ENCODE measurements at regions not wholly inside any gene's neighbourhood (a gene's known extent, or its start where the extent isn't known, plus 50 kb on each side); places are given as distances from the start of the nearest gene placed in this dataset.

- intact Hi-C loops (cut with DNase I) = no loop called here
Measured at GRCh38 chr3:182435860-182436259, 357.4 kb upstream of the ATP11B start.

GRCh38 chr3:182436547-182436946 is 356.8 kb upstream of the ATP11B start:
- DNase-seq = no peak
- intact Hi-C loops (cut with DNase I) = no loop called here
- ATAC-seq = no peak
- no peaks in the 10 kb centered on the region for H3K27me3 ChIP-seq (ENCODE audit: control insufficient read depth, insufficient read depth)
- WGBS = 81% methylated on average over 6 of the region's 6 CpGs
- no peak overlapping the region for H3K27ac ChIP-seq (ENCODE audit: low read length)
- no peak overlapping the region for H3K4me3 ChIP-seq (ENCODE audit: low read length)
- no peaks in the 10 kb centered on the region for H3K9me3 ChIP-seq (ENCODE audit: control insufficient read depth, low read length)
- H3K4me1 ChIP-seq (ENCODE audit: control insufficient read depth, insufficient read depth, low read length) = no peaks in the 10 kb centered on the region

More at GRCh38 chr3:182435860-182436259, 357.4 kb upstream of the ATP11B start:
- Histone ChIP-seq H3K27ac (ENCODE audit: low read length) (no peak overlapping the region), H3K4me1 (ENCODE audit: control insufficient read depth, insufficient read depth, low read length) (no peaks in the 10 kb centered on the region), H3K9me3 (ENCODE audit: control insufficient read depth, low read length) (no peaks in the 10 kb centered on the region), H3K27me3 (ENCODE audit: control insufficient read depth, insufficient read depth) (no peaks in the 10 kb centered on the region), H3K4me3 (ENCODE audit: low read length) (no peak overlapping the region)
- ATAC-seq (no peak), DNase-seq (no peak)
- WGBS = 57% methylated on average over 1 of the region's 1 CpG

- no peak overlapping the region for H3K27ac ChIP-seq (ENCODE audit: low read length)
- ATAC-seq (no peak), DNase-seq (no peak)
- no peaks in the 10 kb centered on the region for H3K9me3 ChIP-seq (ENCODE audit: control insufficient read depth, low read length)
- intact Hi-C loops (cut with DNase I) = no loop called here
- H3K4me3 ChIP-seq (ENCODE audit: low read length) = no peak overlapping the region
- 79% methylated on average over 1 of the region's 1 CpG for WGBS
- H3K27me3 ChIP-seq (ENCODE audit: control insufficient read depth, insufficient read depth) = no peaks in the 10 kb centered on the region
- no peaks in the 10 kb centered on the region for H3K4me1 ChIP-seq (ENCODE audit: control insufficient read depth, insufficient read depth, low read length)
Measured at GRCh38 chr3:182438398-182438797, 354.9 kb upstream of the ATP11B start.

- no peak for ATAC-seq
- DNase-seq = no peak
- intact Hi-C loops (cut with DNase I) = no loop called here
- H3K9me3 ChIP-seq (ENCODE audit: control insufficient read depth, low read length) = no peaks in the 10 kb centered on the region
- H3K4me3 ChIP-seq (ENCODE audit: low read length) = no peak overlapping the region
- H3K27me3 ChIP-seq (ENCODE audit: control insufficient read depth, insufficient read depth) = no peaks in the 10 kb centered on the region
- H3K4me1 ChIP-seq (ENCODE audit: control insufficient read depth, insufficient read depth, low read length) = no peaks in the 10 kb centered on the region
- no peak overlapping the region for H3K27ac ChIP-seq (ENCODE audit: low read length)
Measured at GRCh38 chr3:182440101-182440500, 353.2 kb upstream of the ATP11B start.

GRCh38 chr3:182445576-182445975 is 347.7 kb upstream of the ATP11B start:
- intact Hi-C loops (cut with DNase I) = no loop called here
- 37% methylated on average over 5 of the region's 5 CpGs for WGBS
- H3K27me3 ChIP-seq (ENCODE audit: control insufficient read depth, insufficient read depth) = no peaks in the 10 kb centered on the region
- no peak overlapping the region for H3K27ac ChIP-seq (ENCODE audit: low read length)
- no peaks in the 10 kb centered on the region for H3K9me3 ChIP-seq (ENCODE audit: control insufficient read depth, low read length)
- no peak for DNase-seq
- ATAC-seq = no peak
- no peaks in the 10 kb centered on the region for H3K4me1 ChIP-seq (ENCODE audit: control insufficient read depth, insufficient read depth, low read length)
- no peak overlapping the region for H3K4me3 ChIP-seq (ENCODE audit: low read length)

- 79% methylated on average over 6 of the region's 6 CpGs for WGBS
- Histone ChIP-seq H3K4me1 (ENCODE audit: control insufficient read depth, insufficient read depth, low read length) (no peaks in the 10 kb centered on the region), H3K9me3 (ENCODE audit: control insufficient read depth, low read length) (no peaks in the 10 kb centered on the region), H3K27me3 (ENCODE audit: control insufficient read depth, insufficient read depth) (no peaks in the 10 kb centered on the region), H3K27ac (ENCODE audit: low read length) (no peak overlapping the region), H3K4me3 (ENCODE audit: low read length) (no peak overlapping the region)
- DNase-seq (no peak), ATAC-seq (no peak)
- intact Hi-C loops (cut with DNase I) = no loop called here
Measured at GRCh38 chr3:182450942-182451787, 342.1 kb upstream of the ATP11B start.

GRCh38 chr3:182451871-182452270 is 341.4 kb upstream of the ATP11B start:
- no peak overlapping the region for H3K4me3 ChIP-seq (ENCODE audit: low read length)
- DNase-seq = no peak
- H3K4me1 ChIP-seq (ENCODE audit: control insufficient read depth, insufficient read depth, low read length) = no peaks in the 10 kb centered on the region
- no peak overlapping the region for H3K27ac ChIP-seq (ENCODE audit: low read length)
- 87% methylated on average over 2 of the region's 2 CpGs for WGBS
- no peaks in the 10 kb centered on the region for H3K27me3 ChIP-seq (ENCODE audit: control insufficient read depth, insufficient read depth)
- H3K9me3 ChIP-seq (ENCODE audit: control insufficient read depth, low read length) = no peaks in the 10 kb centered on the region
- intact Hi-C loops (cut with DNase I) = no loop called here
- ATAC-seq = no peak

GRCh38 chr3:182455011-182455410 is 338.3 kb upstream of the ATP11B start:
- WGBS = 77% methylated on average over 3 of the region's 3 CpGs
- Histone ChIP-seq H3K4me1 (ENCODE audit: control insufficient read depth, insufficient read depth, low read length) (no peaks in the 10 kb centered on the region), H3K27me3 (ENCODE audit: control insufficient read depth, insufficient read depth) (no peaks in the 10 kb centered on the region), H3K4me3 (ENCODE audit: low read length) (no peak overlapping the region), H3K27ac (ENCODE audit: low read length) (no peak overlapping the region), H3K9me3 (ENCODE audit: control insufficient read depth, low read length) (no peaks in the 10 kb centered on the region)
- intact Hi-C loops (cut with DNase I) = no loop called here
- no peak for DNase-seq
- no peak for ATAC-seq

GRCh38 chr3:182460303-182460702 is 333.0 kb upstream of the ATP11B start:
- Histone ChIP-seq H3K4me3 (ENCODE audit: low read length) (no peak overlapping the region), H3K27me3 (ENCODE audit: control insufficient read depth, insufficient read depth) (no peaks in the 10 kb centered on the region), H3K4me1 (ENCODE audit: control insufficient read depth, insufficient read depth, low read length) (no peaks in the 10 kb centered on the region), H3K27ac (ENCODE audit: low read length) (no peak overlapping the region), H3K9me3 (ENCODE audit: control insufficient read depth, low read length) (no peaks in the 10 kb centered on the region)
- intact Hi-C loops (cut with DNase I) = no loop called here
- DNase-seq (no peak), ATAC-seq (no peak)
- WGBS = 27% methylated on average over 4 of the region's 4 CpGs

- DNase-seq (no peak), ATAC-seq (no peak)
- no peaks in the 10 kb centered on the region for H3K9me3 ChIP-seq (ENCODE audit: control insufficient read depth, low read length)
- intact Hi-C loops (cut with DNase I) = no loop called here
- H3K4me3 ChIP-seq (ENCODE audit: low read length) = no peak overlapping the region
- H3K27ac ChIP-seq (ENCODE audit: low read length) = no peak overlapping the region
- H3K4me1 ChIP-seq (ENCODE audit: control insufficient read depth, insufficient read depth, low read length) = no peaks in the 10 kb centered on the region
- no peaks in the 10 kb centered on the region for H3K27me3 ChIP-seq (ENCODE audit: control insufficient read depth, insufficient read depth)
Measured at GRCh38 chr3:182462152-182462551, 331.2 kb upstream of the ATP11B start.

- H3K27me3 ChIP-seq (ENCODE audit: control insufficient read depth, insufficient read depth) = no peaks in the 10 kb centered on the region
- no peak overlapping the region for H3K4me3 ChIP-seq (ENCODE audit: low read length)
- H3K4me1 ChIP-seq (ENCODE audit: control insufficient read depth, insufficient read depth, low read length) = no peaks in the 10 kb centered on the region
- ATAC-seq (no peak), DNase-seq (no peak)
- WGBS = 70% methylated on average over 2 of the region's 2 CpGs
- no peak overlapping the region for H3K27ac ChIP-seq (ENCODE audit: low read length)
- intact Hi-C loops (cut with DNase I) = no loop called here
- H3K9me3 ChIP-seq (ENCODE audit: control insufficient read depth, low read length) = no peaks in the 10 kb centered on the region
Measured at GRCh38 chr3:182464513-182465145, 328.7 kb upstream of the ATP11B start.
